ENCODE measurements at regions not wholly inside any gene's neighbourhood (a gene's known extent, or its start where the extent isn't known, plus 50 kb on each side); places are given as distances from the start of the nearest gene placed in this dataset.

- TF ChIP-seq REST (IDR thresholded peaks at IDR 0.05; ENCODE audit: insufficient read depth in 1 of 2, low read depth in 2 of 2, low read length in 2 of 2) = no peak
- TF ChIP-seq SIN3A (IDR thresholded peaks at IDR 0.05; ENCODE audit: borderline replicate concordance, insufficient read depth, low read length) = no peak
- TF ChIP-seq POLR2AphosphoS5 (IDR thresholded peaks at IDR 0.05; ENCODE audit: low read depth, low read length) = no peak
- no peak for TF ChIP-seq TAF1 (IDR thresholded peaks at IDR 0.05; ENCODE audit: borderline replicate concordance, insufficient read depth, low read length)
Observed at GRCh38 chr1:38249001-38249400, 202.4 kb upstream of the POU3F1 start.

Measured in PFSK-1 (cell line).